ENCODE measurements at regions not wholly inside any gene's neighbourhood (a gene's known extent, or its start where the extent isn't known, plus 50 kb on each side); places are given as distances from the start of the nearest gene placed in this dataset.

DNA sequence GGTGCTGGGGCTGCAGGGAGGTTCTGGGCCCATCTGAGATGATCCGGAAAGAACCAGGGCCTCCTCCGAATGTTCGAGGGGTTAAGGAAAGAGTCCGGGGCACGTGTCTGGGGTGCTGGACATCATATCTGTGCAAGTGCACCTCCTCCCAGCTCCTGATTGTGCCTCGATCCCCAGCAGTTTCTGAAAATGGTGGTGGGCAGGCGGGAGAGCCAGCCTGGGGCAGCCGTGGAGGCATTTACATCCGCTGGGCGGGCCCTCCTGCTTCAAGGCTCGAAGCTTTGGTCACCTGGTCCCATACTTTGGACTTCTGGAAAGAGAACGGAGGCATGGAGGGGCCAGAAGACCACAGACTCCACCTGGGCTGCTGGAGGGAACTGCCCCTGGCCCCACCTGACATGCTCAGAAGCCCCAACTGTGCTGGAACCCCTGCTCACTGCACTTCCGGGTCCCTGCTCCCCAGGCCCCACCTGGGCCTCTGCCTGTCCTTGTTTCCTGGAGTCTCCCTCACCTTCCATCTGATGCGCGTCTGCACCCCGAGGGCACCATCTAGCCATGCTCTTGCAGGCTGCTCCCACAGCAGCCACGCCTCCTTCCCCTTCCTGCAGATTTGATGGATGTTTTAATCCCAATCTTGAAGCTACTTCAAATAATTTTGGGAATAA, 119.2 kb upstream of the HDAC4 start:
- Histone ChIP-seq H3K9me3 (ENCODE audit: severe bottlenecking) (no peaks in the 10 kb centered on the region), H3K36me3 (ENCODE audit: low read depth) (no peaks in the 10 kb centered on the region), H3K27me3 (ENCODE audit: insufficient read depth, poor library complexity, severe bottlenecking) (no peaks in the 10 kb centered on the region), H3K4me3 (ENCODE audit: severe bottlenecking) (no peak overlapping the region), H3K27ac (ENCODE audit: poor library complexity, severe bottlenecking) (no peak overlapping the region), H3K4me1 (ENCODE audit: insufficient read depth, poor library complexity, severe bottlenecking) (no peaks in the 10 kb centered on the region)
- TF ChIP-seq, protein P1, sequence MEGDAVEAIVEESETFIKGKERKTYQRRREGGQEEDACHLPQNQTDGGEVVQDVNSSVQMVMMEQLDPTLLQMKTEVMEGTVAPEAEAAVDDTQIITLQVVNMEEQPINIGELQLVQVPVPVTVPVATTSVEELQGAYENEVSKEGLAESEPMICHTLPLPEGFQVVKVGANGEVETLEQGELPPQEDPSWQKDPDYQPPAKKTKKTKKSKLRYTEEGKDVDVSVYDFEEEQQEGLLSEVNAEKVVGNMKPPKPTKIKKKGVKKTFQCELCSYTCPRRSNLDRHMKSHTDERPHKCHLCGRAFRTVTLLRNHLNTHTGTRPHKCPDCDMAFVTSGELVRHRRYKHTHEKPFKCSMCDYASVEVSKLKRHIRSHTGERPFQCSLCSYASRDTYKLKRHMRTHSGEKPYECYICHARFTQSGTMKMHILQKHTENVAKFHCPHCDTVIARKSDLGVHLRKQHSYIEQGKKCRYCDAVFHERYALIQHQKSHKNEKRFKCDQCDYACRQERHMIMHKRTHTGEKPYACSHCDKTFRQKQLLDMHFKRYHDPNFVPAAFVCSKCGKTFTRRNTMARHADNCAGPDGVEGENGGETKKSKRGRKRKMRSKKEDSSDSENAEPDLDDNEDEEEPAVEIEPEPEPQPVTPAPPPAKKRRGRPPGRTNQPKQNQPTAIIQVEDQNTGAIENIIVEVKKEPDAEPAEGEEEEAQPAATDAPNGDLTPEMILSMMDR (IDR thresholded peaks at IDR 0.05; ENCODE audit: poor library complexity, severe bottlenecking) = no peak
- ATAC-seq (ENCODE audit: low read depth) (no peak), DNase-seq (ENCODE audit: low spot score) (no peak)

GRCh38 chr2:239519089-239519920, 118.5 kb upstream of the HDAC4 start:
- Histone ChIP-seq H3K4me1 (ENCODE audit: insufficient read depth, poor library complexity, severe bottlenecking) (no peaks in the 10 kb centered on the region), H3K27ac (ENCODE audit: poor library complexity, severe bottlenecking) (no peak overlapping the region), H3K36me3 (ENCODE audit: low read depth) (no peaks in the 10 kb centered on the region), H3K9me3 (ENCODE audit: severe bottlenecking) (no peaks in the 10 kb centered on the region), H3K4me3 (ENCODE audit: severe bottlenecking) (no peak overlapping the region), H3K27me3 (ENCODE audit: insufficient read depth, poor library complexity, severe bottlenecking) (no peaks in the 10 kb centered on the region)
- TF ChIP-seq, protein P1 (IDR thresholded peaks at IDR 0.05; ENCODE audit: poor library complexity, severe bottlenecking) = no peak
- no peak for ATAC-seq (ENCODE audit: low read depth)
- no peak for DNase-seq (ENCODE audit: low spot score)

GRCh38 chr2:239518286-239519088, 117.7 kb upstream of the HDAC4 start:
- Histone ChIP-seq H3K9me3 (ENCODE audit: severe bottlenecking) (no peaks in the 10 kb centered on the region), H3K27ac (ENCODE audit: poor library complexity, severe bottlenecking) (no peak overlapping the region), H3K4me3 (ENCODE audit: severe bottlenecking) (no peak overlapping the region), H3K4me1 (ENCODE audit: insufficient read depth, poor library complexity, severe bottlenecking) (no peaks in the 10 kb centered on the region), H3K27me3 (ENCODE audit: insufficient read depth, poor library complexity, severe bottlenecking) (no peaks in the 10 kb centered on the region), H3K36me3 (ENCODE audit: low read depth) (no peaks in the 10 kb centered on the region)
- DNase-seq (ENCODE audit: low spot score) (no peak), ATAC-seq (ENCODE audit: low read depth) (no peak)
- TF ChIP-seq, protein P1 (IDR thresholded peaks at IDR 0.05; ENCODE audit: poor library complexity, severe bottlenecking) = no peak

GRCh38 chr2:239517686-239518085, 116.9 kb upstream of the HDAC4 start:
- Histone ChIP-seq H3K4me1 (ENCODE audit: insufficient read depth, poor library complexity, severe bottlenecking) (no peaks in the 10 kb centered on the region), H3K27ac (ENCODE audit: poor library complexity, severe bottlenecking) (no peak overlapping the region), H3K27me3 (ENCODE audit: insufficient read depth, poor library complexity, severe bottlenecking) (no peaks in the 10 kb centered on the region), H3K9me3 (ENCODE audit: severe bottlenecking) (no peaks in the 10 kb centered on the region), H3K36me3 (ENCODE audit: low read depth) (no peaks in the 10 kb centered on the region), H3K4me3 (ENCODE audit: severe bottlenecking) (no peak overlapping the region)
- TF ChIP-seq, protein P1 (IDR thresholded peaks at IDR 0.05; ENCODE audit: poor library complexity, severe bottlenecking) = no peak
- DNase-seq (ENCODE audit: low spot score) = no peak
- no peak for ATAC-seq (ENCODE audit: low read depth)
